Prostate gland (tissue), 2 donors: ENCODE measurements at regions not wholly inside any gene's neighbourhood (a gene's known extent, or its start where the extent isn't known, plus 50 kb on each side); places are given as distances from the start of the nearest gene placed in this dataset.

Experiments used
- CTCF ChIP-seq, 4 experiments: fragments of 200-600 bp in 2 of 4; fragments of 450-650 bp in 2 of 4; sonication (generic) in 2 of 4; IDR thresholded peaks; 1 replicate in 3 of 4; 2 replicates in 1 of 4; pipeline ENCODE4 v1.5.1; 2016 to 2019; ENCODE audit warnings: antibody characterized with exemption in 4 of 4, mild to moderate bottlenecking in 2 of 4, moderate library complexity in 2 of 4
- POLR2A ChIP-seq: fragments of 450-650 bp; IDR thresholded peaks from one replicate; pipeline ENCODE4 v1.6.1; 2016; ENCODE audit warnings: antibody characterized with exemption, mild to moderate bottlenecking

GRCh38 chr14:93862265-93862664, 64.9 kb upstream of the FAM181A start:
- TF ChIP-seq CTCF (IDR thresholded peaks at IDR 0.05): no peak
- TF ChIP-seq POLR2A: no peak
